HCT116 (cell line): ENCODE measurements at regions not wholly inside any gene's neighbourhood (a gene's known extent, or its start where the extent isn't known, plus 50 kb on each side); places are given as distances from the start of the nearest gene placed in this dataset.

Source experiments
- ATAC-seq: fragments of 200-7000 bp; cut with Tn5 transposase; 2 replicates; pipeline ENCODE4 v1.9.1; 2020; ENCODE audit warnings: mild to moderate bottlenecking, moderate library complexity
- BruUV-seq: library from RNA; stranded (reverse); fragments of 400-500 nt; replicated peaks from 2 replicates; lab custom pipeline; 2021; lab: Mats Ljungman, UMichigan
- CTCF ChIA-PET: fragments of 300-600 bp; sonication (Branson Sonifier 250); formaldehyde crosslinking; loops from one replicate; lab custom pipeline; 2021; ENCODE audit warnings: antibody characterized with exemption; lab: Charles Lee
- POLR2A ChIA-PET: fragments of 300-600, 350-600 bp; sonication (Branson Sonifier 250); formaldehyde crosslinking; loops from one replicate; lab custom pipeline; 2021; ENCODE audit warnings: antibody characterized with exemption; lab: Charles Lee
- RAD21 ChIA-PET, 2 experiments: fragments of 300-600 bp; sonication (Branson Sonifier 250); formaldehyde crosslinking; loops; one replicate each; lab custom pipeline; 2023; ENCODE audit warnings: low total read pairs in 2 of 2; ENCODE audit not compliant: uncharacterized antibody in 2 of 2, unreplicated experiment in 2 of 2, low non-redundant PET in 1 of 2; lab: Charles Lee
- DNase-seq: peaks from one replicate; pipeline ENCODE4 v3.0.0-alpha.2; 2010; ENCODE audit warnings: low read depth, low spot score
- H2AFZ ChIP-seq: fragments of 200-600 bp; shearing (Covaris generic), sonication (generic); 2 replicates; pipeline ENCODE4 v1.6.1; 2017; ENCODE audit warnings: low read depth, mixed run types, mixed read lengths, antibody characterized with exemption, low read length; ENCODE audit not compliant: poor library complexity, severe bottlenecking
- H3K27ac ChIP-seq: 2 replicates; pipeline ENCODE4 v1.5.1; 2012; ENCODE audit warnings: low read depth, low read length
- H3K27me3 ChIP-seq: fragments of 200-600 bp; sonication (generic); 2 replicates; pipeline ENCODE4 v1.6.1; 2016; ENCODE audit warnings: mixed run types, low read length, mixed read lengths; ENCODE audit not compliant: insufficient read depth
- H3K36me3 ChIP-seq, 2 experiments: fragments of 200-500 bp in 1 of 2; fragments of 200-600 bp in 1 of 2; sonication (Bioruptor generic) in 1 of 2; sonication (generic) in 1 of 2; 2 replicates each; pipeline versions ENCODE4 v1.5.1 to v1.6.1; 2014 to 2016; ENCODE audit warnings: low read length in 2 of 2, inconsistent platforms in 1 of 2, mixed read lengths in 1 of 2, mixed run types in 1 of 2; ENCODE audit not compliant: insufficient read depth in 2 of 2, control insufficient read depth in 1 of 2
- H3K4me1 ChIP-seq, 2 experiments: fragments of 200-600 bp in 1 of 2; sonication (generic) in 1 of 2; 2 replicates each; pipeline versions ENCODE4 v1.5.1 to v1.6.1; 2012 to 2017; ENCODE audit warnings: low read length in 2 of 2, inconsistent platforms in 1 of 2, mild to moderate bottlenecking in 1 of 2, mixed read lengths in 1 of 2, mixed run types in 1 of 2, moderate library complexity in 1 of 2; ENCODE audit not compliant: insufficient read depth in 2 of 2, control insufficient read depth in 1 of 2
- H3K4me2 ChIP-seq: fragments of 200-600 bp; sonication (generic); 2 replicates; pipeline ENCODE4 v1.6.1; 2017; ENCODE audit warnings: mixed run types, low read length, mixed read lengths
- H3K4me3 ChIP-seq, 2 experiments: fragments of 200-600 bp in 1 of 2; sonication (generic) in 1 of 2; replicated peaks in 1 of 2; 2 replicates each; pipeline ENCODE4 v1.5.1; 2011 to 2016; ENCODE audit warnings: low read length in 2 of 2, control low read depth in 1 of 2, low read depth in 1 of 2, mild to moderate bottlenecking in 1 of 2, mixed read lengths in 1 of 2, mixed run types in 1 of 2
- H3K79me2 ChIP-seq: fragments of 200-600 bp; sonication (generic); 2 replicates; pipeline ENCODE4 v1.6.1; 2017; ENCODE audit warnings: mild to moderate bottlenecking, mixed run types, low read length, moderate library complexity, mixed read lengths; ENCODE audit not compliant: insufficient read depth
- H3K9ac ChIP-seq: fragments of 200-600 bp; sonication (generic); 2 replicates; pipeline ENCODE4 v1.6.1; 2016; ENCODE audit warnings: low read length, mixed read lengths
- H3K9me2 ChIP-seq: fragments of 200-600 bp; sonication (generic), shearing (Covaris generic); 2 replicates; pipeline ENCODE4 v1.6.1; 2017; ENCODE audit warnings: mixed run types, mild to moderate bottlenecking, moderate library complexity; ENCODE audit not compliant: insufficient read depth
- H3K9me3 ChIP-seq, 2 experiments: fragments of 200-500 bp in 1 of 2; fragments of 200-600 bp in 1 of 2; sonication (Bioruptor generic) in 1 of 2; sonication (generic) in 1 of 2; 2 replicates each; pipeline ENCODE4 v1.6.1; 2014 to 2017; ENCODE audit warnings: low read length in 2 of 2, mixed read lengths in 2 of 2, inconsistent platforms in 1 of 2, low read depth in 1 of 2, mild to moderate bottlenecking in 1 of 2, mixed run types in 1 of 2, moderate library complexity in 1 of 2; ENCODE audit not compliant: control insufficient read depth in 1 of 2, insufficient read depth in 1 of 2
- H4K20me1 ChIP-seq: fragments of 200-600 bp; sonication (generic), shearing (Covaris generic); 2 replicates; pipeline ENCODE4 v1.6.1; 2017; ENCODE audit warnings: mixed run types, mild to moderate bottlenecking, moderate library complexity; ENCODE audit not compliant: insufficient read depth
- ATF3 ChIP-seq: IDR thresholded peaks from 2 replicates; pipeline ENCODE4 v1.6.1; 2012
- CBX3 ChIP-seq: IDR thresholded peaks from 2 replicates; pipeline ENCODE4 v1.6.1; 2012; ENCODE audit warnings: low read depth
- CEBPB ChIP-seq: IDR thresholded peaks from 2 replicates; pipeline ENCODE4 v1.6.1; 2012; ENCODE audit warnings: low read depth
- EGR1 ChIP-seq: IDR thresholded peaks from 2 replicates; pipeline ENCODE4 v1.6.1; 2012; ENCODE audit warnings: low read depth
- EZH2 ChIP-seq: fragments of 200-600 bp; sonication (generic); IDR thresholded peaks from 2 replicates; pipeline ENCODE4 v1.6.1; 2017; ENCODE audit warnings: antibody characterized with exemption, mixed run types
- FOSL1 ChIP-seq: IDR thresholded peaks from 2 replicates; pipeline ENCODE4 v1.6.1; 2012; ENCODE audit warnings: low read depth
- JUND ChIP-seq: IDR thresholded peaks from 2 replicates; pipeline ENCODE4 v1.6.1; 2012
- MAX ChIP-seq: IDR thresholded peaks from 2 replicates; pipeline ENCODE4 v1.6.1; 2012
- POLR2A ChIP-seq: IDR thresholded peaks from 2 replicates; pipeline ENCODE4 v1.7.0; 2011; ENCODE audit warnings: borderline replicate concordance; ENCODE audit not compliant: insufficient read depth, insufficient read length; ENCODE audit errors: extremely low read depth
- POLR2AphosphoS5 ChIP-seq: IDR thresholded peaks from 2 replicates; pipeline ENCODE4 v1.6.1; 2011; ENCODE audit warnings: mild to moderate bottlenecking, low read depth, low read length, moderate library complexity
- SIN3A ChIP-seq: IDR thresholded peaks from 2 replicates; pipeline ENCODE4 v1.6.1; 2012; ENCODE audit warnings: low read depth
- SP1 ChIP-seq: IDR thresholded peaks from 2 replicates; pipeline ENCODE4 v1.6.1; 2012; ENCODE audit warnings: low read depth
- ZNF274 ChIP-seq: fragments of 200-500 bp; sonication (Bioruptor generic); IDR thresholded peaks from 2 replicates; pipeline ENCODE4 v1.6.1; 2014; ENCODE audit warnings: mild to moderate bottlenecking, low read depth, low read length, inconsistent platforms
- intact Hi-C: fragments of 100-400 bp; cut with micrococcal nuclease; formaldehyde crosslinking; loops from 2 replicates; pipeline ENCODE4 v1.10.0; 2022

- H3K9ac ChIP-seq, result no peak overlapping the region
- H2AFZ ChIP-seq, result no peak overlapping the region
- CTCF ChIA-PET, result no interaction called here
- H3K27ac ChIP-seq, result no peak overlapping the region
- no peaks in the 10 kb centered on the region for H4K20me1 ChIP-seq
- H3K79me2 ChIP-seq, result no peaks in the 10 kb centered on the region
- H3K4me1 ChIP-seq, result no peaks in the 10 kb centered on the region
- H3K4me2 ChIP-seq, result no peak overlapping the region
- DNase-seq, result no peak
- no peak overlapping the region for H3K4me3 ChIP-seq
- RAD21 ChIA-PET, result no interaction called here
- no TSS peak for BruUV-seq
- intact Hi-C loops, result no loop called here
- H3K36me3 ChIP-seq, result no peaks in the 10 kb centered on the region
- no peak for TF ChIP-seq JUND
- no peak for TF ChIP-seq FOSL1
- TF ChIP-seq ZNF274, result no peak
- TF ChIP-seq, all 23 proteins: peak for 0
- no peak for ATAC-seq
- no peaks in the 10 kb centered on the region for H3K27me3 ChIP-seq
- H3K9me3 ChIP-seq, result peaks cover 0 to 6% of the 10 kb centered on the region in 2 experiments; a peak in 2 of 4 replicates
- POLR2A ChIA-PET, result no interaction called here
- H3K9me2 ChIP-seq, result no peaks in the 10 kb centered on the region
Observed at GRCh38 chr4:57639561-57640382, 529.6 kb upstream of the IGFBP7 start.

DNA sequence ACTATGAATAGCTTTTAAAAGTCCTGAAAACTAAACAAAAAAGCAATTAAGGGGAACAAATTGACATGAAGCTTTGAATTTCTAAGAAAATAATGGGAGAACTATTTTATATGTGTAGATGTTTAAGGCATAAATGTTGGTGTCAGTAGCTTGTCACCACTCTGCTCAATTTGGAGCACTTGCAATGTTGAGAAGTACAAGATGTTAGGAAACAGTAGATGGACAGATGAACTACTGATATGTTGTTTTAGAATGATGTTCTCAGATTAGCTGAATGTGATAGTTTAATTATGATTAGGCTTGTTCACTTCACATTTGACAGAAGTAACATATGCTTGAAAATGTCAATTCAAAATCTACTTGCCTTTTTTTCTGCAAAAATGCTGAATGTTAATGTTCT, 525.7 kb upstream of the IGFBP7 start:
- H3K36me3 ChIP-seq, result no peaks in the 10 kb centered on the region
- no TSS peak for BruUV-seq
- no peaks in the 10 kb centered on the region for H3K27me3 ChIP-seq
- H3K9me3 ChIP-seq, result peaks cover 0 to 8% of the 10 kb centered on the region in 2 experiments; a peak in 2 of 4 replicates
- H3K4me1 ChIP-seq, result no peaks in the 10 kb centered on the region
- ATAC-seq, result no peak
- H3K4me2 ChIP-seq, result no peak overlapping the region
- no peaks in the 10 kb centered on the region for H3K79me2 ChIP-seq
- H2AFZ ChIP-seq, result no peak overlapping the region
- ChIA-PET RAD21 (no interaction called here), CTCF (no interaction called here), POLR2A (no interaction called here)
- intact Hi-C loops, result no loop called here
- H3K9me2 ChIP-seq, result no peaks in the 10 kb centered on the region
- H3K9ac ChIP-seq, result no peak overlapping the region
- H3K4me3 ChIP-seq, result no peak overlapping the region
- H3K27ac ChIP-seq, result no peak overlapping the region
- H4K20me1 ChIP-seq, result no peaks in the 10 kb centered on the region
- no peak for DNase-seq
- no peak for TF ChIP-seq CEBPB
- no peak for TF ChIP-seq SP1
- no peak for TF ChIP-seq POLR2A
- TF ChIP-seq FOSL1, result no peak
- no peak for TF ChIP-seq JUND
- no peak for TF ChIP-seq EGR1
- TF ChIP-seq ATF3, result no peak
- no peak for TF ChIP-seq CBX3
- TF ChIP-seq SIN3A, result no peak
- no peak for TF ChIP-seq MAX
- TF ChIP-seq POLR2AphosphoS5, result no peak
- TF ChIP-seq EZH2, result no peak
